Osteoblast (primary cell): ENCODE measurements at regions not wholly inside any gene's neighbourhood (a gene's known extent, or its start where the extent isn't known, plus 50 kb on each side); places are given as distances from the start of the nearest gene placed in this dataset.

Source experiments
- DNase-seq: peaks from one replicate; pipeline ENCODE4 v3.0.0; 2011; ENCODE audit warnings: low spot score, mixed read lengths; ENCODE audit not compliant: insufficient read length; ENCODE audit errors: missing footprints
- H2AFZ ChIP-seq: 2 replicates; pipeline ENCODE4 v1.6.0; 2011; ENCODE audit warnings: mild to moderate bottlenecking, low read length
- H3K27ac ChIP-seq: 2 replicates; pipeline ENCODE4 v1.5.1; 2011; ENCODE audit warnings: mild to moderate bottlenecking, low read depth, low read length, moderate library complexity
- H3K27me3 ChIP-seq: 2 replicates; pipeline ENCODE4 v1.6.0; 2012; ENCODE audit warnings: mild to moderate bottlenecking, control low read depth, inconsistent platforms, low read length, moderate library complexity; ENCODE audit not compliant: insufficient read depth
- H3K36me3 ChIP-seq: 2 replicates; pipeline ENCODE4 v1.5.1; 2011; ENCODE audit warnings: mild to moderate bottlenecking, low read length, control low read depth, moderate library complexity; ENCODE audit not compliant: insufficient read depth
- H3K4me1 ChIP-seq: 2 replicates; pipeline ENCODE4 v1.5.1; 2011; ENCODE audit warnings: mild to moderate bottlenecking, low read length, control low read depth, moderate library complexity; ENCODE audit not compliant: insufficient read depth
- H3K4me2 ChIP-seq: 2 replicates; pipeline ENCODE4 v1.6.0; 2011; ENCODE audit warnings: mild to moderate bottlenecking, low read length; ENCODE audit not compliant: insufficient read depth
- H3K4me3 ChIP-seq: fragments of 200-600 bp; sonication (generic); 3 replicates; pipeline ENCODE4 v1.5.1; 2012; ENCODE audit warnings: mild to moderate bottlenecking, low read length, inconsistent platforms; ENCODE audit not compliant: insufficient read depth
- H3K79me2 ChIP-seq: 2 replicates; pipeline ENCODE4 v1.6.0; 2012; ENCODE audit warnings: mild to moderate bottlenecking, low read length, control low read depth, inconsistent platforms; ENCODE audit not compliant: insufficient read depth
- H3K9me3 ChIP-seq: 2 replicates; pipeline ENCODE4 v1.5.1; 2011; ENCODE audit warnings: low read depth, low read length, control low read depth
- H4K20me1 ChIP-seq: 2 replicates; pipeline ENCODE4 v1.6.0; 2012; ENCODE audit warnings: mild to moderate bottlenecking, low read length, control low read depth; ENCODE audit not compliant: insufficient read depth
- TF ChIP-seq, protein P1 (sequence below): IDR thresholded peaks from 2 replicates; pipeline ENCODE4 v1.5.1; 2011; ENCODE audit warnings: mild to moderate bottlenecking, low read depth, low read length, moderate library complexity; ENCODE audit errors: extremely low read depth

DNA sequence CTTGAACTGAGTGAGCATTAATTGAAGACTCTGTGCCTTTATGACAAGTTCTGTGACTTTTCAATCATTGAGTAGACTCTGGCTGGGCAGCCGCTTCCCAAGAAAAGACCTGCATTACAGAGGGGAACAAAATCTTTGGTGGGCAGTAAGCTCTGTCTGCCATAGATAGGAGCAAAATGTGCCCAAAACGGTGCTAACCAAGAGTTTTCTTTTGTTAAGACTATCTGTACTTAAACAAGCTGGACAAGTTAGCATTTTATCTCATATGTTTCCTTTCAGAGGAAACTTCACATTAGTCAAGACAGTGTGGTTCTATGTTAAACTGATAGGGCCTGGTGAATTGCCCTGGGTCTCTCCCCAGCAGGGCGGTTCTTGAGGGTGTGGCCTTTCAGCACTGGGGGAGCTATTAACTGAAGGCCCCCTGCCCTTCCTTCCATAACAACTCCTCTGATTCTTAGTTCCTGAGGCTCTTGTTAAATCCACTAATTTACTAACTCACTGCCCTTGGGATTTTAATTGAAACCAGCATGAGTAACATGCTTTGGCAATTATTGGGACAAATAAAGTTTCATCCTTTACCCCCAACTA is 219.6 kb downstream of the KTN1 start:
- Histone ChIP-seq H3K4me1 (no peaks in the 10 kb centered on the region), H3K9me3 (no peaks in the 10 kb centered on the region), H3K27me3 (peaks cover 2% of the 10 kb centered on the region), H3K36me3 (no peaks in the 10 kb centered on the region), H3K4me2 (no peak overlapping the region), H3K4me3 (no peak overlapping the region), H4K20me1 (no peaks in the 10 kb centered on the region), H3K79me2 (no peaks in the 10 kb centered on the region), H3K27ac (no peak overlapping the region), H2AFZ (no peak overlapping the region)
- no peak for DNase-seq
- TF ChIP-seq, protein P1, sequence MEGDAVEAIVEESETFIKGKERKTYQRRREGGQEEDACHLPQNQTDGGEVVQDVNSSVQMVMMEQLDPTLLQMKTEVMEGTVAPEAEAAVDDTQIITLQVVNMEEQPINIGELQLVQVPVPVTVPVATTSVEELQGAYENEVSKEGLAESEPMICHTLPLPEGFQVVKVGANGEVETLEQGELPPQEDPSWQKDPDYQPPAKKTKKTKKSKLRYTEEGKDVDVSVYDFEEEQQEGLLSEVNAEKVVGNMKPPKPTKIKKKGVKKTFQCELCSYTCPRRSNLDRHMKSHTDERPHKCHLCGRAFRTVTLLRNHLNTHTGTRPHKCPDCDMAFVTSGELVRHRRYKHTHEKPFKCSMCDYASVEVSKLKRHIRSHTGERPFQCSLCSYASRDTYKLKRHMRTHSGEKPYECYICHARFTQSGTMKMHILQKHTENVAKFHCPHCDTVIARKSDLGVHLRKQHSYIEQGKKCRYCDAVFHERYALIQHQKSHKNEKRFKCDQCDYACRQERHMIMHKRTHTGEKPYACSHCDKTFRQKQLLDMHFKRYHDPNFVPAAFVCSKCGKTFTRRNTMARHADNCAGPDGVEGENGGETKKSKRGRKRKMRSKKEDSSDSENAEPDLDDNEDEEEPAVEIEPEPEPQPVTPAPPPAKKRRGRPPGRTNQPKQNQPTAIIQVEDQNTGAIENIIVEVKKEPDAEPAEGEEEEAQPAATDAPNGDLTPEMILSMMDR, result no peak

DNA sequence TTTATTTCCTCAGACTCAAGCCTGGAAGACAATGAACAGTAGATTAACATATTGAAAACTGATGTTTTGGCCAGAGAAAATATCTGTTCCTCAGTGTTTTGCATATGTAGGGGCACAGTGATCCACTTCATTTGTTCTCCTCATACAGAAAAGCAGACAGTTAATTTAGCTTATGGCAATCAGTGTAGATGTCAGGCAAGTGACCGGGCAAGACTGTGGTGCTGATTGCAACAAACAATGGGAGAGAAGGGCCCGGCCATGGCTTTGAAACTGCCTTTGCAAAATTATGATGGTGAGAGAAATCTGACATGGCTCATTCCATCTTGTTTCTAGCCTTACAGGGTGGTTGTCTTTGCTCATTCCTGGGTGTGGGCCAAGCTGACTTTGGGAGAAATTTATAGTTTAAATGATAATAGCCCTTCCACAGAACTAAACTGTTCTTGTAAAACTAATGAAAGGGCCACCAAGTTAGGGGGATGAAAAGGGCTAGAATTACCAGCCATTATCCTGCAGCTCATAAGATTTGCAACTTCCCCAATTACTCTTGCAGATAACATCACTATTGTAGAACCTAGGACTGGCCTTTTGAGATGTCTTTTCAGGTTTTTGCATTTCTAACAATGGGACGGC is 220.3 kb downstream of the KTN1 start:
- peaks cover 2% of the 10 kb centered on the region for H3K27me3 ChIP-seq
- no peaks in the 10 kb centered on the region for H3K9me3 ChIP-seq
- no peaks in the 10 kb centered on the region for H3K79me2 ChIP-seq
- H3K27ac ChIP-seq, result no peak overlapping the region
- no peak overlapping the region for H2AFZ ChIP-seq
- TF ChIP-seq, protein P1, result no peak
- H3K4me2 ChIP-seq, result no peak overlapping the region
- no peak for DNase-seq
- H3K4me1 ChIP-seq, result no peaks in the 10 kb centered on the region
- no peaks in the 10 kb centered on the region for H3K36me3 ChIP-seq
- H3K4me3 ChIP-seq, result no peak overlapping the region
- H4K20me1 ChIP-seq, result no peaks in the 10 kb centered on the region

DNA sequence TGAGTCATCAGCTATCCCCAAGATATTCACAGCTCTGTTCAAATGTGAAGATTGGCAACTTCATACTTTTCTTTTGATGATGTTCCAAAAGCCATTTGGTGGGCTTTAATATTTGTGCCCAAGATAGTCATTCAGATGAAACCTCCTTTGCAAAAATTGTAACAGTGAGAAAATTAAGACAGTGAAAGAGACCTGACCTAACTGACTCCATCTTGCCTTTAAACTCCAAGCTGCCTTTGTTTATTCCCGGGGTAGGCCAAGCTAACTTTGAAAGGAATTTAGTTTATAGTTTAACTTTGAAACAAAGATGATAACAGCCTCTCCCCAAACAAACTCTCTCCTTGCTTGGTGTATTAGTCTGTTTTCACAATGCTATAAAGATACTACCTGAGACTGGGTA is 221.1 kb downstream of the KTN1 start:
- TF ChIP-seq, protein P1, result no peak
- no peak for DNase-seq
- H2AFZ ChIP-seq, result no peak overlapping the region
- no peak overlapping the region for H3K4me2 ChIP-seq
- no peak overlapping the region for H3K4me3 ChIP-seq
- H3K79me2 ChIP-seq, result no peaks in the 10 kb centered on the region
- H3K36me3 ChIP-seq, result no peaks in the 10 kb centered on the region
- H3K27ac ChIP-seq, result no peak overlapping the region
- no peaks in the 10 kb centered on the region for H3K9me3 ChIP-seq
- H3K4me1 ChIP-seq, result no peaks in the 10 kb centered on the region
- peaks cover 2% of the 10 kb centered on the region for H3K27me3 ChIP-seq
- no peaks in the 10 kb centered on the region for H4K20me1 ChIP-seq

DNA sequence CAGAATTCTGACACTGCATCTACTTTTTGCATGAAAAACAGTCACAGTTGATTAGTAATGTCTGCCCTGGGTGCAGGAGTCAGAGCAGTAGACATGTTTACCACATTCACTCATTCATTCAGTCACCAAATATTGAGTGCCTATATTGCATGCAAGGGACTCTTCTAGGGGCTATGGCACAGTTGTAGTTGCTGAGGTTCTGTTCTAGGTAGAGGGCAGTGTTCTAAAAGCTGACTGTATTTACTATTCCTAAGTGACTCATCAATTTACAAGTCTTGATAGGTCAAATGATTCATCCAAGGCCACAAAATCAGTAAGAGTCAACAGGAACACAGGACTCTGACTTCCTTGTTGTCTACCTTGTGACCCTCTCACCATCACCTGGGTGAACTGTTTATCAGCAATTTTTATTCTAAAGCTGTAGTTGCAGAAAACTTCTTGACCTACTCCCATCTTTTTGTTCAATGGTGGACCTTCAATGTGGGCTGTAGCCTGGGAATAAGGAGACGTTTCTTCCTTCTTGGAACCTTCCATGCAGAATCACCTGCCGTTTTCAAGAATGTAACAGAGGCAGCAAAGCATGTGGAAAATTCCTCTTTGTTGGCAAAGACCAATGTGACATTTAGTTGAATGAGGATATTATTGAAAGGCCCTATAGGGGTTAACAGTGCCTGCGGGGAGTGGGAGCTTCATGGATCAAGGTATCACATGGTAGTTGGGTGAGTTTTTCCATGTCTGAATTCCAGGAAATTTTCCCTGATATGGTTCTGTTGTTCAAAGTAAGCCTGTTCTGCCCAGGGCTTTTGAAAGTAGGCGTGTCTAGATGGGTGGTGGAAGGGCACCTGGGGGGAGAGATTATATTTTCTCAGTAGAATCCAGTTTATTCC is 223.2 kb downstream of the KTN1 start:
- H3K27me3 ChIP-seq, result peaks cover 6% of the 10 kb centered on the region
- no peaks in the 10 kb centered on the region for H3K4me1 ChIP-seq
- H3K79me2 ChIP-seq, result no peaks in the 10 kb centered on the region
- TF ChIP-seq, protein P1, result peak; percentile 20
- no peak overlapping the region for H3K4me3 ChIP-seq
- H3K4me2 ChIP-seq, result no peak overlapping the region
- H2AFZ ChIP-seq, result no peak overlapping the region
- H3K36me3 ChIP-seq, result no peaks in the 10 kb centered on the region
- no peak overlapping the region for H3K27ac ChIP-seq
- H4K20me1 ChIP-seq, result no peaks in the 10 kb centered on the region
- DNase-seq, result no peak
- H3K9me3 ChIP-seq, result no peaks in the 10 kb centered on the region
